NCI-H187 (cell line): ENCODE measurements at regions not wholly inside any gene's neighbourhood (a gene's known extent, or its start where the extent isn't known, plus 50 kb on each side); places are given as distances from the start of the nearest gene placed in this dataset.
"Not testable (repeated sequence)": the region's sequence is repeated elsewhere in the genome, so short reads cannot be mapped to it uniquely, and the experiment has no call there.

Experiments used
- DNase-seq, 2 experiments: peaks; one replicate each; lab custom pipeline; 2025; lab: John Stamatoyannopoulos, UW

DNA sequence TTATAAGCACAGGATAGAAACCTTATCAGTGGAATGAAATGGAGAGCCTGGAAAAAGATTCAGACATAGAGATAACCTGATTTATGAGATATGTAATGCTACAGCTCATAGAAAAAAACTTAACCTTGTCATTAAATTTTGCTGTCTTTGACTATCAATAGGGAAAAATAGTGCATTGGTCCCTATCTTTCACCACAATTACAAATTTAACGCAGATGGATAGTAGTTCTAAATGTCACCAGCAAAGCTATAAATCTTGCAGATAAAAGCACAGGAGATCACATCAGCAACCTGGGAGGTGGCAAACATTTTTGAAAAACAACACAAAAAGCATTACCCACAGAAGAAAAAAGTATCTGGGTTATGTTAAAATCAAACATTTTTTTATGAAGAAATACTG is 831.6 kb downstream of the BRINP3 start:
- DNase-seq = no peak

DNA sequence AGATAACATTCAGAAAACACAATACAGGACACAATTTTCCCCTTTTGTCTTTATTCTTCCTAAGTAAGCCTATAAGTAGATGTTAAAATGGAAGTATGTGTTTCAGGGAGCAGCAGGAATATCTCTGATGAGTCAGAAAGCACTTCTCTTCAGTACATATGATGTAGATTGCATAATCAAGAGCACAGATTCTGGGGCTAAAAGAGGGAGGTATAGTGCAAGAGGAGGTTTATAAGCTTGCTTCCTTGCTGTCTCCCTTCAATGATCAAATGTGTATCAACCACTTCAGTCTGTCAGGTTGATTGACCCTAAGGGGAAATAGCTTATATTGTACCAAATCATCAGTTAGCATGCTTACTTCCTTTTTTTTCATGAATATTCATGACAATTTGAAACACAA is 822.8 kb downstream of the BRINP3 start:
- DNase-seq = no peak

DNA sequence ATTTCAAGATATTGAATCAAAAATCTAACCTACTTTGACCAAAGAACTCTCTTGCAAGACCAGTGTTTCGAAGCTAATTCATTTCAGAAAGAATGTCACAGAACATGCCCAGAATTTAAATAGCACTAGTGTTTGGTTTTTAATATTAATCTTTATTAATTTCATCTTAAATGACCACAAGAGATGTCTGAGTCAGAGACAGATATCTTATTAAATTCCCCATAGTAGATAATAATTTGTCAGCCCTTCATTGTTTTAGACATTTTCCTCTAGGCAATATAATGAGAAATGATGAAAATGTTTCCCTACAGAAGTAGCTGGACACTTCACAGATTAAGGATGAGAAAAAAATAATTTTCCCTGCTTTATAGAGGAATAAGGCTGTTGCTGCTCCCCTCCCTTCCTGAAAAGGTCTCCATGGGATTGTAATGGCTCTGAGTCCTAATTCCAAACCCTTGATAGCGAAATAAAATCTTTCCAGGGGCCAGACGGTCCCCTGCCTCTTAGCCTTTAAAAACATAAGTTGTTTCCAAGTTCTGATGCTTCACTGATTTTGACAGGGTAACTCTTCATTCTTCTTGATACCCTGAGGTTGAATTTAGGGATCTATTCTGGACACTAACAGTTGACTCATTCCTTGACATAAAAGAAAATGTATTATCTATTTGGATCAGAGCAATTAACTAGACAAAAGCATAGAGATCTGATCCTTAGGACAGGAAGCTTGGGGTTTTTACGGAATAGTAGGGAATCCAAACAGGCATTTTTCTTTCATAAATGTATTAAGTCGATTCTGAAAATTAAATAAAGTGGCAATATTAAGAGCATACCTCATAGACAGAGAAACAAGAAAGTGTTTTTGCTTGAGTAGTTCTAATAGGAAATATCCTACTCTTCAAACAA is 820.8 kb downstream of the BRINP3 start:
- no peak for DNase-seq

DNA sequence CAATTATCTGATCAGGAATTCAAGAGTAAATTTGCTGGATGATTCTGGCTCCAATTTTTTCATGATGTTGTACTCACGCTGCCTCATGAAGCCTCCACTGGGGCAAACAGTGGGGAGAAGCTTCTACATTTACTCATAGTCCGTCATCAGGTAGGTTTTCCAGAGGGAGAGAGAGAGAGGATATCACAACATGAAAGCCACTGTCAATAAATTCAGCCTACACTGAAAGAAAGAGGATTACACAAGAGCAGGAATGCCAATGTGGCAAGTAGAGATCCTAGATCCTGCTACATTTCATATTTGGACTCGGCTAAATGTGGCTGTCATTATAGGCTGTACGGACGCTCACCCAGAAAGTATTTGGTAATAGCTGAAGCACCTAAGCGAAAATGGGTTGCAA is 819.9 kb downstream of the BRINP3 start:
- no peak for DNase-seq

DNA sequence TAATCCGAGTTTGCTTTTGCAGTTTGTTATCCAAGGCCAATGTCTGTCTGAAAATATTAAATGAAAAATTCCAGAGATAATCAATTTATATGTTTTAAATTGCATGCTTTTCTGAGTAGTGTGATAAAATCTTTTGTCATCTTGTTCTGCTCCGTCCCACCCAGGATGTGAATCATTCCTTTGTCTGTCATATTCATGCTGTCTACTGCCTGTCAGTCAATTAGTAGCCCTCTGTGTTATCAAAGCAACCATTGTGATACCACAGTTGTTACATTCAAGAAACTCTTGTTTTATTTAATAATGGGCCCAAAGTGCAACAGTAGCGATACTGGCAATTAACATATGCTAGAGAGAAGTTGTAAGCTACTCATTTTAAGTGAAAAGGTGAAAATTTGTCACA is 819.3 kb downstream of the BRINP3 start:
- DNase-seq = no peak

DNA sequence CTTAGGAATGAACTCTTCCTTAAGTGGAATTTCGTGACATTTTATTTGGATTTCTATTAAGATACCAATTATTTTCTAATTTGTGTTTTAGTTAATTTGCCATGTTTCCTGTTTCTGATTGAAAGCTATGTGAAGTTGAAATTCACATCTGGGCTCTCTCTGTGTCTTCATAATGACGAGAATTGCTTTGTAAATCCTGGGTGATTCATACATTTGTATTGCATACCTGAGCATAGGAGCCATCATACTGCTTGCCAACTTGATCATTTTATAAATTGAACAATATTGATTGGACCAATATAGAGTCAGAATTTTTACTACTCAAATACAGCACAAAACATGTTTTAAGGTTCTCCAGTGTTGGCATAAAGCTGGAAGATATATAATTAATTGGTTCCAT is 817.9 kb downstream of the BRINP3 start:
- DNase-seq = no peak

DNA sequence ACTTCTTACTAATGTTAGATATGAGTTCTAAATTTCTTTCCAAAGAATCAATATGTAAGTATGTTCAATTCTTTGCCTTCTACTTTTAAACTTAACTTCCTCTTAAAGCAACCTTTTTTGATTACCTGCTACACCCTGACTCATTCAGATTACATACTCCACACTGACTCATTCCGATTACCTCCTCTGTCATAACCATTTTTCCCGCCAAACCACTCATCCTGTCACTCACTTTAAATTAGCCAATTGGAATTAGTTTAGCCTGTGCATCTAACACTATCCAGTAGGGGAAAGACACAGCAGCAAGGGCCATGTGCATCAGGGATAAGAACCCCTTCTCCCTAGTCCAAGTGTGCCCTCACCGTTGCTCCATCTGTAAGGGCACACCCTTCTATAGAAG is 815.5 kb downstream of the BRINP3 start:
- DNase-seq = no peak

DNA sequence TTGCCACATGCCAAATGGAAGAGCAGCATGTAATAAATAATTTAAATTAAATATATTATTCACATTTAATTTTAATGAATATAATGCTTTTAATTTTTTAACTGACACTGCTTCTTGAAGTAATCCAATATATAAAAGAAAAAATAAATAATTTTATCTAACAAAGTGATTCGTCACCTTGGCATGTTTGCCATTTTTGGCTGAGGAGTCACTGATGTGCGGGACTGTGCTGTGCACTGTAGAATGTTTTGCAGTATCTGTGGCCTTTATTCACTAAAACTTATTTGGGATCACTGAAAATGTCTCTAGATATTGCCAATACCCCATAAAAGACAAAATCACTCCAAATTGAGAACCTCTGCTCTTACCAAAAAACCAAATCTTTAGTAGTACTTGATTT is 807.8 kb downstream of the BRINP3 start:
- DNase-seq = no peak

DNA sequence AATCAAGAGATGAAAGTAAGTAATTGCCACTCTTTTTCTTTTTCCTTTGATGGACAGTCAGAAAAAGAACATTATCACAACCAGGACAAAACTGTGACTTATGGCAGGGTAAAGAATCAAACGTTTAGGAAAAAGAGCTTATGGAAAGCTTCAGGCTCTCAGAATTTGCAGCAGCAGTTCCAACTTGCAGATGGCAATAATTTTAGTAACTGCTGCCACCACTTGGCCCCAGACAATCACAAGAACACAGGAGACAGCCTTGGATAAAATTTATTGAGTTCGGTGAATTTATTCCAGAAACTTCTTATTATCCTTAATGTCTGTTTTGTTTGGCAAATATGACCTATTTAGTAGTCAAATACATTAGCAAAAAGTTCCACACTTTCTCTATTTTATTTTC is 804.4 kb downstream of the BRINP3 start:
- no peak for DNase-seq

DNA sequence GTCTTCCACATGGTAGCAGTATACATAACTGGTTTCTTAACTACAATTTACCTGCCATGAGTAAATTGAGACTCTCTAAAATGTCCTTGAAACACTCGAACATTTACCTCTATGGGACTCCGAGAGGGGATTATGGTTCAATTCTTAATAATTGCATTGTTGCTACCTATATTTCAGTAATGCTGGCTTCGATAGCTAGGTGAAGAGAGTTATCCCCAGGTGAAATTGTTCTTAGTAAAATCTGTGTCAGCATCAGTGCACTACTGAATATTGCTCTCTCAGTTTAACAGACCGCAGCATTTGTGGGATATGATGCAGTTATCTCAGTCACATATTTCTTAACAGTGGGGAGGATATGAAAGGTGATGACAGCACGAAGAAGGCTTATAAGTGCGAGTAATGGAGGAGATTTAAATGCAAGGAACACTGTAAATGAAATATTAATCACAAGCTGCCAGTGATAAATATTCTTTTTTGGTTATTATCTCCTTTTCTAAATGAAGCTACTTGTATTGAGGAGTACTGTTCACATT is 801.9 kb downstream of the BRINP3 start:
- DNase-seq = no peak

DNA sequence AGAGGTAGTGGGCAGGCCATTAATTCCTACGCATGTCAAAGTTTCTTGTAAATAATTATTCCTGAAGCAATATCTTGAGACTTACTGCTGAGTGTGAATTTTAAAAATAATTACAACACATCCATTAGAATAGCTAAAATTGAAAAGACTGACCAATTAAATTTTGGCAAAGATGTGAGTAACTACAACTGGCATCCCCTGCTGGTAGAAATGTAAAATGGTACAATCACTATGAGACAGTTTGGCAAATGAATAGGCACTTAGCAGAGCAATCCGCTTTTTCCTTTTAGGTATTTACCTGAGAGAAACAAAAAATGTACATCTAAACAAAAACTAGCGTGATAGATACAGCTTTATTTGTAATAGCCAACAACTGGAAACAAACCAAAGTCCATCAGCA is 798.9 kb downstream of the BRINP3 start:
- no peak for DNase-seq

DNA sequence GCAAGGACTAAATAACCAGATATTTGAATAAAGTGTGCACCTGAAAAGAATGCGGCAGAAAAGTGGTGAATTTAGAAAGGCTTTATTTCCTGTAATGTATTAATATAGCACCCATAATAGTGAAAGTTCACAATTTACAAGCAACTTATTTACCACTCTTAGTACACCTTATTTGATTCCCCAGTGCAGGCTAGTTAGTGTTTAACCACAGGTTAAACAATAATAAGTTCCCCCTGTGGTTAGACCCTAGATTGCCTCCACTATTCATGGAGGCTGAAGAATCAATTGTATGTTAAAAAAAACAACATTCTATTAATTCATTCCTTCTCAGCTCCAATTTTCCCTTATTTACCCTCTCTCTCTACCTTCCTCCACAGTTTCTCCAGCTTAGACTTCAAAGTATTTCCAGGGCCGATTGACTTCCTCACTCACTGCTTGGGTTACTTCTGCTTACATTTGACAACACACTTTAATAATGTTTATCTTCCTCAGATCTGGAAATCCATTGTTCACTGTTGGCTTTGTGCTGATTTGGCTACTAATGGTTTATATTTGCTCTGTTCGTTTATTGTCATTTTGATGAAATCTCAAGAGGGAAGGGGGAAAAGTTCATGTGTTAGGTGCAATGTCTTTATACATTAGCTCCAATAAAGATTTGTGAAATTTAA is 796.3 kb downstream of the BRINP3 start:
- DNase-seq = no peak

DNA sequence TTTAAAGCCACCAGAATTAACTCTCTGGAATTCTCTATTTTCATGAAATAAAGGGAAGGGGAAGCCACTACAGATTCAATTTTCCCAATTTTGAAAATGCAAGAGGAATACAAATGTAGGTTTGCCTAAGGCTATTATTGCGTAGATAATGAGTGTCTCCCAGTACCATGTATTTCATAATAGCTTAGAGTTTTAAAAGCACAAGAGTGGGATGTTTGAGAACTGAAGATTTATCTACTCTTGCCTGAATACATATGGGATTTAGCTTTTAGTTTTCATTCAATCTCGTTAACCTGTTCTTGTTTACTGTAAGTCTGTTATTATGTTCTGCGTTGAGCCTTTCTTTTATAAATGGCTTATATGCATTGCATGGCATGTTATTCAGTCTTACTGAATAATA is 795.1 kb downstream of the BRINP3 start:
- DNase-seq = no peak

DNA sequence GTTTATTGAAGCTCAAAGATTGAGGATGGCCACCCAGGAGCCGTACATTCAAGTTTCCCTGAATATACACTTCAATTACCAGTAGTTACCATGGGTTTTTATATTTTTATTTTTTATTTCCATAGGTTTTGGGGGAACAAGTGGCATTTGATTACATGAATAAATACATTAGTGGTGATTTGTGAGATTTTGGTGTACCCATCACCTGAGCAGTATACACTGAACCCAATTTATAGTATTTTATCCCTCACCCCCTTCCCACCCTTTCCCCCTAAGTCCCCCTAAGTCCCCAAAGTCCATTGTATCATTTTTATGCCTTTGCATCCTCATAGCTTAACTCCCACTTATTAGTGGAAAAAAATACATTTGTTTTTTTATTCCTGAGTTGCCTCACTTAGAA is 791.4 kb downstream of the BRINP3 start:
- DNase-seq = no peak

DNA sequence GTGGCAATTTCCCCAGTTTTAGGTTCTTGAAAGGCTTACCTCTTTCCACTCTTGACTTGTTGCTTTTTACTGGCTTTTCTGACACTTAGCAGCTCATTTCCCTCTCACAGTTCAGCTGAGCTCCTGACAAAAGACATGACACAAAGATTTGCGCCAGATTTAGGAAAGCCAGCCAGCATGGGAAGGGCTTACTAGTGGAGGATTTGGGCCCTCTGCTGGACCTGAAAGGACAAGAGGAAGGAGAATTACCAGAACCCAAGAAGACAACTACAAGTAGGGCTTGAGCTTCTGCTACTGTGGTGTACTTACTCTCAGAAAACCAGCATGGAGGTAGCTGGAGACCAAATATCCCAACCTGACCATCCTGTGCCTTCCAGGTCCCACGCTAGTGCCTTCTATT is 784.5 kb downstream of the BRINP3 start:
- DNase-seq = no peak

DNA sequence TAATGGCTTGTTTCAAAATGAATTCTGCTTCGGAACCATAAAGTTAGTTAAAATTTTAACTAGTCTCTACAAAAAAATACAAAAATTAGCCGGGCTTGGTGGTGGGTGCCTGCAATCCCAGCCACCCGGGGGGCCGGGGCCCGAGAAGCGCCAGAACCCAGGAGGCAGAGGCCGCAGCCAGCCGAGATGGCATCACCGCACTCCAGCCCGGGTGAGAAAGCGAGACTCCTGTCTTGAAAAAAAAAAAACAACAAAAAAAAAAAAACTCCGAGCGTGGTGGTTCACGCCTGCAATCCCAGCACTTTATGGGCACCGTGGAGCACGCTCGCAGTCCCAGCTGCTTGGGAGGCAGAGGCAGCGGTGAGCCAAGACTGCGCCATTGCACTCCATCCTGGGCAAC is 781.4 kb downstream of the BRINP3 start:
- DNase-seq = no peak

DNA sequence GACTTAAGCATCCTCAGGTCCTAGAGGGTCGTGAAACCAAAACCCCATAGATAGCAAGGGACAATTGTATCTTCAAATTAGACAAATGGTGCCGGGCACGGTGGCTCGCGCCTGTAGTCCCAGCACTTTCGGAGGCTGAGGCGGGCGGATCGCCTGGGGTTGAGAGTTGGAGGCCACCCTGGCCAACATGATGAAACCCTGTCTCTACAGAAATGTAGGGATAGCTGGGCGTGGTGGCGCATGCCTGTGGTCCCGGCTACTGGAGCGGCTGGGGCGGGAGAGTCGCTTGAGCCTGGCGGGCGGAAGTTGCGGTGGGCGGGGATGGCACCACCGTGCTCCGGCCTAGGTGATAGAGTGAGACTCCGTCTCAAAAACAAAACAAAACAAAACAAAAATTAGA is 780.6 kb downstream of the BRINP3 start:
- DNase-seq = no peak

DNA sequence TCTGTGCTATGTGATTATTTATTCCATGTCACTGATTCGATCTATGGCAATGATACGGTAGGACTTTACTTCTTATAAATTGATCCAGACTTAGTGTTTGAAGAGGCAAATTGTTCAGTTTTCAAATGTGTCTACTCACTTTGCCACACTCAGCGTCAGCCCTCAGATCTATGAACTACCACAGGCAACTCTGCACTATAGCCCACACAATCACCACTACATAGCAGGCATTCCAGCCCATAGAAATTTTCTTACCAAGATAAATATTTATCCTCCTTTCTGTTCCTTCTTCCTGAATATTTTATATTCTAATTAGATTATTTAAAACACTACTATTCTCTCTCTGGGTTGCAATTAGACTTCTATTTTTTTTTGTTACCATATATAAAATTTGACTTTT is 776.1 kb downstream of the BRINP3 start:
- DNase-seq = no peak

DNA sequence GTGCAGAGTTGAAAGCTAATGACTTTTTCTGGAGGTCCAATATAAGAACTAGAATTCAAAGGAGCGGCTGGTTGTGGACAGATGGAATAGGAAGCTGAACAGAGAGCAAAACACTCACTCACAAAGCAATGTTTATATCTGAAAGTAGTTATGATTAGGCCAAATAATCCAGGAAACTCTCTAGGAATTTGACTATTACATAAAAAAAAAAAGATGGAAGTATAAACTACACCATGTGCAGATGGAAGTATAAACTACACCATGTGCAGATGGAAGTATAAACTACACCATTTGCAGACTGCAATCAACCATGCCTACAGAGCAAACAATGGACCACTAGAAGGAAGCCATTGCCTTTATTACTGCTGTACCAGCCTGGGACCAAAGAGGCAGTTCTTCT is 771.1 kb downstream of the BRINP3 start:
- DNase-seq = no peak

DNA sequence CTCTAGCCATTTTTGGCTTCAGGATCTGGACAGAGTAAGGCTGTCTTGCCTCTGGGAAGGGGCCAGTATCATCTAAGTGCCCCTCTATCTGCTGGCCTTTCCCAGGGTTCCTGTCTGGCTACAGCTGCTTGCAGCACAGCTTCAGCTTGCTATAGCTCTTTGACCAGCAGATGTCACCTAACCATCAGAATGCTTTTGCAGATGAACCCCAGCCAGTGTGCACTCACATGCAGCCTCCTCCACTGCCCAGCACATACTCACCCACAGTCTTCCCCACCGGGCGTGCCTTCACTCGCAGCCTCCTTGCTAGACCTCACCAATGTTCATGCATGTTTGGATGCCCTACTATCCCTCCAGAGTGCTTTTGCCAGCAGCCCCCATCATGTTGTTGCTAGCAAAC is 769.0 kb downstream of the BRINP3 start:
- DNase-seq = no peak

DNA sequence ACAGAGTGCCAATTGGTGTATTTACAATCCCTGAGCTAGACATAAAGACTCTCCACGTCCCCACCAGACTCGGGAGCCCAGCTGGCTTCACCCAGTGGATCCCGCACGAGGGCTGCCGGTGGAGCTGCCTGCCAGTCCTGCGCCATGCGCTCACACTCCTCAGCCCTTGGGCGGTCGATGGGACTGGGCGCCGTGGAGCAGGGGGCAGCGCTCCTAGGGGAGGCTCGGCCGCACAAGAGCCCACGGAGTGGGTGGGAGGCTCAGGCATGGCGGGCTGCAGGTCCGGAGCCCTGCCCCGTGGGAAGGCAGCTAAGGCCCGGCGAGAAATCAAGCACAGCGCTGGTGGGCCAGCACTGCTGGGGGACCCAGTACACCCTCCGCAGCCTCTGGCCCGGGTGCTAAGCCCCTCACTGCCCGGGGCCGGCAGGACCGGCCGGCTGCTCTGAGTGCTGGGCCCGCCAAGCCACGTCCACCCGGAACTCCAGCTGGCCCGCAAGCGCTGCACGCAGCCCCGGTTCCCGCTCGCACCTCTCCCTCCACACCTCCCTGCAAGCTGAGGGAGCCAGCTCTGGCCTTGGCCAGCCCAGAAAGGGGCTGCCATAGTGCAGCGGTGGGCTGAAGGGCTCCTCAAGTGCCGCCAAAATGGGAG is 759.4 kb downstream of the BRINP3 start:
- DNase-seq = not testable (repeated sequence)

DNA sequence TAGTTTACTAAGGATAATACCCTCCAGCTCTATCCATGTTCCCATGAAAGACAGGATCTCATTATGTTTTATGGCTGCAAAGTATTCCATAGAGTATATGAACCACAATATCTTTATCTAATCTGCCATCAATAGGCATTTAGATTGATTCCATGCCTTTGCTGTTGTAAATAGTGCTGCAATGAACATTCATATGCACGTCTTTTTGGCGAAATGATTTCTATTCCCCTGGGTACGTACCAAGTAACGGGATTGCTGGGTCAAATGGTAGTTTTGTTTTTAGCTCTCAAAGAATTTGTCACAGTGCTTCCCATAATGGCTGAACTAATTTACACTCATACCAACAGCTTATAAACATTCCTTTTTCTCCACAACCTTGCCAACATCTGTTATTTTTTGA is 750.9 kb downstream of the BRINP3 start:
- DNase-seq = no peak

DNA sequence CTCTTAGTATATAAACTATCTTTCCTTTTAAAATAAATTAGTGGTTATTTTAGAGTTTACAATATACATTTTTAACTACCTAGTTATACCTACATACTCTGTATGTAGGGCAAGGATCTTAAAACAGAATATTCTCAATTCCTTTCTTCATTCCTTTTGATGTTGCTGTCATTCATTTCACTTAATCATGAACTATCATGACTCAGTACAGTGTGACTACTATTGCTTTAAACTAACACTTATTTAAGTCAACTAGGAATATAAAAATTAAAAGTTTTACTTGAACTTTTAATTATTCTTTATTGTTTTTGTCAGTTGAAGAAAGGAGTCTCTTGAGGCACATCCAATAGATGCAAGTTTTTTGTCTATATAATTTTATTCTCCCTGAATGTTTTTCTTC is 726.4 kb downstream of the BRINP3 start:
- no peak for DNase-seq
